HG03378 (cell line): ENCODE measurements at regions not wholly inside any gene's neighbourhood (a gene's known extent, or its start where the extent isn't known, plus 50 kb on each side); places are given as distances from the start of the nearest gene placed in this dataset.
"Not testable (repeated sequence)": the region's sequence is repeated elsewhere in the genome, so short reads cannot be mapped to it uniquely, and the experiment has no call there.

Experiments
- ATAC-seq: cut with Tn5 transposase; IDR thresholded peaks from one replicate; pipeline ENCODE4 v1.9.1; 2021; ENCODE audit warnings: mild to moderate bottlenecking, moderate library complexity; ENCODE audit not compliant: unreplicated experiment

DNA sequence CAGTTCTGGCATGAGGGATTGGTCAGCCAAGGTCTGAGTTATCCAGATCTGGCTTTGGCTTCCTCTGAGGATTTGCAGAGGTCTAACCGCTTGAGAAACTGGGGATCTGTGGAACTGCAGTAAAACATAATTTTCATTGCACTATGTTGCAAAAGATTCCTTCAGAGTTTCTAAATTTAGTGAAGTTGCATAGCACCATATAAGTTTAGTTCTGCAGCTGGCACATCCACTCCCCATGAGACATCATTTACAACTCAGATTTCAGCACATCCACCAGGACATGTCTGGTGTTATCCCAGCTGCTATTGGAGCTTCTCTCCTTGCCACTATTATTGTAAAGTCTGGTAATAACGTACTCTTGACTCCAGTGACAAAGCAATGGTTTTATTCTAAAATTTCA lies 181.5 kb downstream of the CWF19L2 start:
- ATAC-seq, result no peak

DNA sequence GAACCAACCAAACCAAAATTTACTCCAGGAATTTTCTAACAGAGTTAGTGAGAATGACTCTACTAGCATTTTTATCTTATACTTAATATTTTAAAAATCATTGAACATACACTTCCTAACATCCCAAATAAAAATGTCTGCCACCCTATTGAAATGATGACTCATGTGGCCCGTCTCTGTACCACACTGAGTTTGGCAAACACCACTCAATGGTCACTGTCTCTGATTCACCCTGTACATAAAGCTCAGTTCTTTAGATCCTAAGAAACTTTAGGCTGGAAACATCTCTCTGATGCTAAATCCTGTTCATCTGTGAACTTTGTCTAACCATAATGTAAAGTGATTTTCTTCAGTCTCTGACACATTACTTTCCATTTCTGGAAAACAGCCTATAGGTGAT lies 182.0 kb downstream of the CWF19L2 start:
- no peak for ATAC-seq

DNA sequence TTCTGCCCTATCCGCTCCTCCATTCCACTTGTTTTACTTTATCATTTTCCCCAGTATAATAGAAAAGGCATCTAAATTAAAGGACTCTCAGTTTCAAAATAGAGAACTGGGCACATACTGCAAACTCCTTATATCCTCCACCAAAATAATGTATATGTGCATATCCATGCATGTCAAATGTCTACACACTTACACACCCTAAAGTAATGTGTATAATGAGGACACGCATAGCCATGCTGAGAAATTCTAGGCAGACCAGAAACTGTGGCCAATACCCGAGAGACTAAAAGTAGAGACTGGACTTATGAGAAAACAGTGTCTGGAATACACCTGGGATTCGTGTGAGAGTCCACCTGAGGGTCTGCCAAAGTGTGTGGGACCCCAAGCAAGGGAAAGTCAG lies 183.5 kb downstream of the CWF19L2 start:
- no peak for ATAC-seq

DNA sequence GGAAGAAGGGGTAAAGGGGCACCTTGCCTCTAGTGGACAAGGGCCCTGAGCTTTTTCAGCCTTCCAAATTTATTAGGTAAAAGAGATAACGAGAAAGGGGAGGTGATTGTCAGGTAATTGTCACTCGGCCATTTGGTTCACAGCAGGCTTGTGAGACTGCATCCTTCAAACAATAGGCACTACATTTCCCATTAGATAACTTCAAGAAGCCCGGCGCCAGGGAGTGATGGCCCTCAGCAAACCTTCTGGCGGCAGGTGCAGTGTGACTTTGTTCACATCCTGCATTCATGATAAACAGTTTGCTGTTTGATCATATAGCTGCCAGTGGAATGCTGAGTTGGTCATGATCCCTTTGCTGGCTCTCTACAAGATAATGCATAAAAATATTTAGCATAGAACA lies 185.1 kb downstream of the CWF19L2 start:
- no peak for ATAC-seq

DNA sequence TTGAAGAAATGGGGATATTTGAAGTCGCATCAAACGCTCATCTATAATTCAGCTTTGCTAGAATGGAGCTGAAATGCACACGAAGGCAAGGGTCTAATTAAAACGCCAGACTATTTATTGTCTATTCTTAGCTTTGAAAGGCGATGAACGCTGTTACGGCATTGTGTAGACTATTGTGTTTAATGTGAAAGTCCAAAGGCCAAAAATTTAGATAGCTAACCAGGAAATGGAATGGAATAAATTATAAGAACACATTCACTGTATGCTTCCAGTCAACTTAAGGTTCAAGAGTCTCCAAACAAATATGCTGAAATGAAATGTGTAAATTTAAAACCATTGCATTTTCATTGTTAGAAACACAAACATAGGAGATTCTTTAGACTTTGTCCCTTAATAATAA lies 186.2 kb downstream of the CWF19L2 start:
- no peak for ATAC-seq

DNA sequence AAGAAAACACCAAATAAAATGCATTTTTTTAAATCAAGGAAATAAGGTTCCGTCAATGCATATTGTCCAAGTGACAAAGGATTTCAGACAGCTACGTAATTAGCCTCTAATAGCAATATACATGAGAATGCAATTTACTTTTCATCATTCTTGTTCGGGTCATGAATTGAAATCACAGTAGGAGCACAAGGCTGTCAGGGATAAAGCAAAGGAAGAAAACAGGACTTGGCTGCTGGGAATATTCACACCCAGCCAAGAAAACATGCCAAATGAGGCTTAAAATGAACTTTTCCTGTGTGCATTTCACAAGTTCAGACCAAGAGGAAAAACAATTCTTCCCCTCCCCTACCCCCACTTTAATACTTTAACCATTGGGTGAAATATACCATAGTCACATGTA lies 188.6 kb downstream of the CWF19L2 start:
- no peak for ATAC-seq

DNA sequence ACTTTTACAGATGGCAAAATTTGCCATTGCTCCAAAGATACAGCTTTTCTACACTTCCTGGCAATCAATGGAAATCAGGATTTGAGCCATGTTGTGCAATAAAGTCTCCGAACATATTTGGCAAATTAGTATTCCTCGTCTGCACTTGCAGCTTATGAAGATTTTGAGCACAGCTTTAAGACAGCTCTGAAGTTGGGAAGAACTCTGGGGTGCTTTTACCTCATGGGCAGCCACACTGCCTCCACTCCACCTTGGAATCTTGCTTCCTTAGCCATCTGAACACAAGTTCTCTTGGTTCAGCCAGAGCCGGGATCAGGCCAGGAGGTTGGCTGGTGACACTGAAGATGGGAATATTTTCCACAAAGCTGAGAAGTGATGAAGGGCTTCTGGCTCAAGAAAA lies 191.2 kb downstream of the CWF19L2 start:
- no peak for ATAC-seq

DNA sequence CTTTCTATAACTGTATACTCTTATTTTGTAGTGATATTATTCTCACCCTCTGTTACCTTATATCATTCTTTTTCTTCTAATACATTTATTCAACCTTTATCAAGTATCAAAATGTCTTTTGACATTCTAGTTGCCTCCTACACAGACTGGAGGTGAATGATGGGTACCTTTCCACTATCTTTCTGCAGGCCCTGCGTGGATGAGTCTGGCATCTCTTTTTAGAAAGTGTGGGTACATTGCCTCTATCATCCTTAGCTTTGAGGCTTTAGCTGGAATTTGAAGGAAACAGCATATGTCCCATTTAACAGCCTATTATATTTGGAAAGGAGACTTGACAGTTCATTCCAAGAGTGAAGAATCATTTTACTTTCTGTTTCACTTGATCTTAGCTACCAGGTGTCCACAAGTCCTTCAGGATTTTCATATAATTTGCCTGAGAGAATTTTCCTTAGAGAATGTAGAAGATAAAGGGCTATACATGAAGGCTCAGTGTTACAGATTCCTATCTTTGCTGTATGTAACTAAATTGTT lies 192.0 kb downstream of the CWF19L2 start:
- no peak for ATAC-seq

DNA sequence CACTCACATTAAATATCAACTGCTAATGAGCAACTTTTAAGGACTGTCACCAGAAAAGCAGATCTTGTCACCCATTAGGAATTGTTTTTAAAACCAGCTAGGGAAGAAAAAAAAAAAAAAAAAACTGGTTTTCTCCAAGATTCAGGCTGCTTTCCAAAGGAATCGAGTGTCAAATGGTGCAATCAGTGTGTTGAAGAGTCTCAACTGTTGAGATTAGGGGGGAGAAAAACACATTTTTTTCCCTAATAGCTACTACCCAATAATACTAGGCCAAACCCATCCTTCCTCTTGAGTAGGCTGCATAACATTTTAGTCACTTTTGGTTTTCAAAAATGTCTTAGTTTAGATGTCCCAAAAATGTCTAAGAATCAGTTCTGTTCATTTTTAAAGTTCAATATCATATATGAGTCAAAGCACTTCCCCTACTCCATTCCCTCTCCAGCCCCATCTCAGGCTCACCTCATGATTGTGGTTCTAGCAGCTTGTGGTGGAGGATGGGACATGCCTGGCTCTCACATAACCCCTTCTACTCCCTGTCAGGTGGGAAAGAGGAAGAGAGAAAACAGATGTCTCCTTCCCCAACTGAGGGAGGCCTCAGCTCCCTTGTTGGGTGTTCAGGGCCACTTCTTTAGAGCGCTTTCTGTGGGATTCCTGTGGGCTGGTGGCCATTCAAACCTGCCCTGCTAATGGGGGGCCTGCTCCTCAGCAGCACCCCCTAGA lies 193.6 kb downstream of the CWF19L2 start:
- ATAC-seq, result peak; percentile 55

DNA sequence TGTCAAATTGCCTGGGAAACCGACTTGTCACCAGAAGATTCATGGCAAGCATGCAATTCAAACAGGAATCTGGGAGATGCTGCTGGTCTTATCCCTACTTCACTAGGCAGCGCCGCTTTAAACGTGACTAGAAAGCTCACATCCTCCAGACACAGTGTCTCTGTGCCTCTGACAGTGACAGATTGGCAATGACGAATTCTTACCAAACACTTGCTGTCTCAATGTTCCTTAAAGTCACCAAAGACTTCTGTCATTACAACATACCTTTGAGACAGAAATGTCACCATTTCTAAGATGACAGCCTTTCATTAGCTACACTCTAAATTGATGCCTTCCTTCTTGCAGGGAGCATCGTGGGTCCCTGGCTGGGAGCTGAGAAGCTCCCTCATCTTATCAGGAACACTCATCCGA lies 197.8 kb downstream of the CWF19L2 start:
- ATAC-seq, result no peak

DNA sequence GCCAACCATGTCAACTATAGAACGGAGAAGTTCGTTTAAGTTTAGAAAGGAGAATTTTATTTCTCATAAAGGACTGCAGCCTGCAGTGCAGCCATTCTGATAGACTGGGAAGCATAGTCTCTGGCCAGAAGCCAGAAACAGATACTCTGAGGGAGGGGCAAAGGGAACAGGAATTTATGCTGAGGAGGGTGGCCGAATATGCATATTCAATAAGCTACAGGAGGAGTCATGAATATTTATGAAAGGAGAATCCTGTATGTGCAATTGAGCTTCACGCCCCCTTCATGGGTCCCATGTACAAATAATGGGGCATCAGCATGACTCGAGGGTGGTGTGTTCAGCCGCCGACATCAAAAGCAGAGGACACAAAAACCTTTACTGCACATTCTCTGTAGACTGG lies 199.9 kb downstream of the CWF19L2 start:
- ATAC-seq, result no peak

DNA sequence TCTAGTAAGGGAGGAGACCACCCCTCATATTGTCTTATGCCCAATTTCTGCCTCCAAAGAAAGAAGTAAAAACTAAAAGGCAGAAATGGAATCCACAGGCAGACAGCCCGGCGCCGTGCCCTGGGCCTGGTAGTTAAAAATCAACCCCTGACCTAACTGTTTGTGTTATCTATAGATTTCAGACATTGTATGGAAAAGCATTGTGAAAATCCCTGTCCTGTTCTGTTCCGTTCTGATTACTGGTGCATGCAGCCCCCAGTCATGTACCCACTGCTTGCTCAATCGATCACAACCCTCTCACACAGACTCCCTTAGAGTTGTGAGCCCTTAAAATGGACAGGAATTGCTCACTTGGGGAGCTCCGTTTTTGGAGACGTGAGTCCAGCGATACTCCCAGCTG lies 204.0 kb downstream of the CWF19L2 start:
- not testable (repeated sequence) for ATAC-seq

DNA sequence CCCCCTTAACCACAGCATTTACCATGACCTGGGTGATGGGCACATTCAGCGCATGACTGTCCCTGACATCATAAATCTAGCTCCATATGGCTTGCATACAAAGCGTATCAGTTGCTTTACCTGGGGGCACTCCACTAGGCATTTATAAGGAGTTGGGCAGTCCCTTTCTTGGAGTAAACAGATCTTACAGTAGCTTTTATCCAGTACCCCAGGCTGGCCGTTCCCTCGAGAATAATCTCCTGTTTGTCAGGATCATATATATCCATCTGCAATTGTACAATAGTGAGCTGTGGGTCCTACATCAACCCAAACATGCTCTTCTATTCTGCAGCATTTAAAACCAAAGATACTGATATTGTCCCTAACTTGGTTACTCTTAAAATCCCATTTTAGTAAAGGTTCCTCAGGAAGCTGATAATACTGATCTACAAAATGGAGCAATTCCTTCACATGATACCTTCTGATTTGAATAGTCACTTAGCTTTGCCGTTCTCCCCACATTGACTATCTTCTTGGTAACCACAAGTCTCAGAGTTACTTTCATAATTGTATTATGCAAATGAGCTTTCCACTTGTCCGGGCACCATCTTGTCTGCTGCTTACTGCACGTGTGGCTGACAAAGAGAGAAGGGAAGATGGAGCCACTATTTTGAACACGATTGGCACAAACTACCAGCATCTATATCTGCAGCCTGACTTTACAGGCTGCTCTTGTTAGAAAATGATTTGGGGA lies 205.0 kb downstream of the CWF19L2 start:
- ATAC-seq, result peak; percentile 88

DNA sequence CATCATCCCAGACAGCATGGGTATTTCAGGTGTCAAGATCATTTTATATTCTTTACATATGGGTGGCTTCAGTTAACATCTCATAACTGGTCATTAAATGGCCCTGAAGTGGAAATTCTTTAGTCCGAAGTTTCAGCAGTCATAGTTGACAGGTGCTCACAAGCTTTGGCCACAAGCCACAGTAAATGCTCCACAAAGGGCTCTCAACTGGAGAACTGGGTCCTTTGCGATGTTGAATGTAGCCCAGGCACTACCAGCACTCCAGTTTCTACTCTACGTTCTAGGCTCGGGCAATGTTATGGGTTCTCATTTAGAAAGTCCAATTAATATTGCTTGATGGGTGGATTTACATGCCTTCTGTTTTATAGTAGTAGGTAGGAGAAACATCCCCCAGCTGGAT lies 206.3 kb downstream of the CWF19L2 start:
- ATAC-seq, result no peak

DNA sequence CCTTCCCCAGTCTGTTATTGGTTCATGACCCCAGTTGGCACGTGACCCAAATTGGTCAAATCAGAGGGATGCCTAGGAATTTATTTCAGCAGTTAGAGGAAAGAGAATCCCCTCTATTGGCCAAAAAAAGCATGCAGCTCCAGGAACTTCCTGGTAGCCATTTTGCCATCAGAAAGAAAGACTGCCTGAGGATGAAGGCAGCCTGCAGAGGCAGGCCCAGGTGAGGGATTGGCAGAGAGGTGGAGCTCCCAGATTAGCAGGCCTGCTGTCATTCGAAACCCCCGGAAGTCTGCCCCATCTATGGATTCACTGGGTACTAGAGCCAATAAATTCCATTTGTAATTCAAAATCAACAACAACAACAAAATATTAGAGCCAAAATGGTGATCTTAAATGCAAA lies 207.6 kb downstream of the CWF19L2 start:
- ATAC-seq, result no peak

DNA sequence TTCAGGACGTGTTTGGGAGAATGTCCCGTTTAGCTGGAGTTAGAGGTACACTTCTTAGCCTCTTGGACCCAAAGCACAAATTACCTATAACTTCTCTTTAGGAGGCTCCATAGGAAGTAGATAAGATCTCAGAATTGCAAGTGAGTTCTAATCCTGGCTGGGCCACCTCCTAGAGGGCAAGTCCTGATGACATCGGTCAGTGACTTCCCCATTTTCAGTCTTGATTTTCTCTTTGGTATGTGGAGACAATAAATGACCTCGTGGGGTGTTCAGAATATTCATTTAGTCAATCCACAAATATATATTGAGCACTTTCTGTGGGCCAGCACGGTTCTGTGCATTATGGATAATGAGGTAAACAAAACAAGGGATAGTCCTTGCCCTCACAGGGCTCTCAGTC lies 208.6 kb downstream of the CWF19L2 start:
- ATAC-seq, result no peak

DNA sequence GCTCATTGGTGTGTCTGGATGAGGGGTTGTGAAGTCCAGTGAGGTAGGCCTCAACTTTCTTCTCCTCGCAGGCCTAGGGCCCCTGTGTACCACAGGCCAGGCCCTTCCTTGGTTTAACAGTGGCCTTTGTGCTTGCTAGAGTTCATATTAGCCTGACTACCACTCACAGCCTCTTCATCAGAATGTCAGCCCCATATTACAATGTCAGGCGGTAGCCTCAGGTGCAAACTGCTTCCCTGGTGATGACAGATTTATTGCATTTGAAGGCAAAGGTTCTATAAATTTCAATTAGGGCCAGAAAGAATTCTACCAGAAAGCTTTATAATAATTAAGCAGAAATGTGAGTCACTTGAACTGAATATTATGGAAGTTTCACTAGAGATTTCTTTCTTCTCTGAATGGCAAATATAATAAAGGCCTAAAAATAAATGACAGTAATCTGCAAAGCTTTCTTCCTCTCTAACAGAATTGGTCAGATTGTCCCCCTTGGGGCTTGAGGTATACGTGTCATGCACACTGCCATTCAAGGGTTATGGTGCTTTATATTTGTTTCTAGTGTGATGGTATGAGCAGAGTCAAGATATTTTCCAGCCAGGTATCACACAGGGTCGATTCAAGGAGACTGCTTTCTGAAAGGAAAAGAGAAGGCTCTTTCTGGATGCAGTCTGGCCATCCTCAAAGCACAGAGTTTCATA lies 210.3 kb downstream of the CWF19L2 start:
- ATAC-seq, result no peak

DNA sequence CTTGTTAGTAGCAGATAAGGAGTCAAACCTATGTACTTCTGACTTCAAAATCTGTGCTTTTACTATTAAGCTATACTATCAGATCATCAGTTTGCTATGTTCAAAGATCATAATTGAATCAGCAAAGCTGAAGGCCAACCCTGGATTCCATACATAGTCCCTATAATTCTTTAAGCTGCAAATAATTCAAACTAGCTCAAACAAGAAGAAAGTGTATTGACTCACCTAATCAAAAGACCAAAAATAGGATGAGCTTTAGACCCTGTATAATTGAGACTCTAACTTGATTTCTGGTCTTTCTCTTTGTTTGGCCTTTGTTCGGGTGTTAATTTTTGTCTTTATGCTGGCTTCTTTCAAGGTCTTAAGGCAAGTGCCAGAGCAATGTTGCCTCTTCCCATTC lies 213.7 kb downstream of the CWF19L2 start:
- ATAC-seq, result no peak

DNA sequence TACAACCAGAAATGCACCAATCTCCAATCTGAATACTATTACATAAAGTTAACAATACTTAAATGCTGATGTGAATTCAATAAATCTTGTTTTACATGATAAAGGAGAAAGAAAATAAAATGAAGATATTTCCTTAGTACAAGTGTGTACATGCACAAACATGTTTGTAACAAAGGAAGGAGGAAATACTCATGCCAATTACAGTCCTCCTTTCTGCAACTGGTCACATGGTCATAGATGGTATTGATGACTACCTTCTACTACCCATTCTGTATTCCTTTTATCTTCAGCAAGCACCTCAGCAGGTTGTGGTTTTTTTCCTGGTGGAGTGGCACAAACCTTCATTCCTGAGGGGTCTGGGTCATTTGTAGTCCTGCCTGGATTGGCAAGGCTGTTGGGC lies 214.2 kb upstream of the GUCY1A2 start:
- no peak for ATAC-seq

DNA sequence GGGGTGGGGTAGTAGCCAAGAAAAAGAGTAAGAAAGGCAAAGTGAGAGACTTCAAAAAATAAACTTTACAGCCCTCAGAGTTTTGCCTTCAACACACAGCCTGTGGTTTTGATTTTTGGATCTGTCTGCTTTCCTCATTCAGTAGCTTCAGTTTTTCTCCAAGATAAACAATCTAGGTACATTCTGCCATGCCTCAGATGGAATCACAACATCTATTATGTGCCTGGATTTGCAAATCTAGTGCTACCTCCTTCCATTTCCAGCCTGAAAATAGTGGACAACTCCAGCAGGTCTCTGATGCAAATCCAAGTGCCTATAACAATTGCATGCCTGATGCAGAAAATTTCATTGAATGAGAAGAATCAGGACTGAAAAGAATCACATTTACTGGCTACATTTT lies 206.6 kb upstream of the GUCY1A2 start:
- no peak for ATAC-seq

DNA sequence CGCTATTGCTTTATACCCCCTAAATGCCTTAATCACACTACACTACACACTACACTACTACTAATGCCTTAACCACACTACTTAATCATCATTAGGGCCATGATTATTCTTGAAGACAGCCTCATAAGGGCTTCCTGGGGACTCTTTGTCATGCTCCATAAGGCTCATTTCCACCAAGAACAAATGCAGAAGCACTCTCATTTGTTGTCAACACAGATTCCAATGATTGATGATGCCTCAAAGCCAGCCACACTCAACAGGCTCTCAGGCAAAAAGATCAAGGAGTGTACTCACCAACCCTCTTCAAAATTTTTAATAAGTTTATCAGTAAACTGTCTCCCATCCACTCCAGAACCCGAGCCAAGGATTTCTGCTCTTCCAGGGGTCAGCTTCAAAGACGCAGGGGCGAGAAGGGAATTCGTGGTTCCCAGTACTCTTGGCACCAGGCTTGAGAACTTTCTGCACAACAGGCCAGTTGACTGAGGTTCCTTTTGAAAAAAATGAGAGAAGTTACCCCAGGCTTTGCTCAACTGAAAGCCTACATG lies 204.7 kb upstream of the GUCY1A2 start:
- no peak for ATAC-seq

DNA sequence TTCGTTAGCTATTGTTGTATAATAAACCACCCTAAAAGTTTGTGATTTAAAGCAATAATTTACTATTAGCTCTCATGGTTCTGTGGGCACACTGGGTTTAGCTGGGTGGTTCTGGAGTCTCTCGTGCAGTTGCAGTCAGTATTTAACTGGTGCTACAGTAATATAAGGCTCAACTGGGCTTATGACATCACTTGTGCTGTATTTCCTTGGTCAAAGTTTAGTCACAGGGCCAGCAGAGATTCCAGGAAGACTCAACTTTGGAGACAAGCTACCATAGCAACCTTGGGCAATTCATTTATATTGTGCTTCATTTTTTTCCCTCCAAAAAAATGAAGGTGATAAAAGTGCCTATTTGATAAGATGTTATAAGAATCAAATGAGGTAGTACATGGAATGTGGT lies 204.2 kb upstream of the GUCY1A2 start:
- no peak for ATAC-seq
